Activated T-helper 17 cell treated with anti-CD3 and anti-CD28 coated beads, Interleukin-2, amount 50 U/mL, for 72 hours (primary cell): ENCODE measurements at regions not wholly inside any gene's neighbourhood (a gene's known extent, or its start where the extent isn't known, plus 50 kb on each side); places are given as distances from the start of the nearest gene placed in this dataset.

Source experiments
- ATAC-seq: fragments of 150-1000 bp; cut with Tn5 transposase; replicated peaks from 2 replicates; pipeline ENCODE4 v1.10.0; 2021; ENCODE audit warnings: mild to moderate bottlenecking, moderate library complexity
- H3K27ac Mint-ChIP-seq: one replicate; pipeline ENCODE4 v1.8.0; 2022; ENCODE audit warnings: mixed read lengths
- H3K27me3 Mint-ChIP-seq: one replicate; pipeline ENCODE4 v1.8.0; 2022; ENCODE audit warnings: mixed read lengths
- H3K36me3 Mint-ChIP-seq: one replicate; pipeline ENCODE4 v1.8.0; 2022; ENCODE audit warnings: low read depth, mild to moderate bottlenecking, mixed read lengths
- H3K4me1 Mint-ChIP-seq: one replicate; pipeline ENCODE4 v1.8.0; 2022; ENCODE audit warnings: mixed read lengths
- H3K4me3 Mint-ChIP-seq: one replicate; pipeline ENCODE4 v1.8.0; 2022; ENCODE audit warnings: mild to moderate bottlenecking, mixed read lengths
- H3K9me3 Mint-ChIP-seq: one replicate; pipeline ENCODE4 v1.8.0; 2022; ENCODE audit warnings: mixed read lengths

GRCh38 chr5:159752622-159753275, 163.5 kb upstream of the ADRA1B start:
- H3K27ac Mint-ChIP-seq, result no peak overlapping the region
- peaks cover 5% of the 10 kb centered on the region for H3K27me3 Mint-ChIP-seq
- H3K9me3 Mint-ChIP-seq, result peaks cover 8% of the 10 kb centered on the region
- no peaks in the 10 kb centered on the region for H3K4me1 Mint-ChIP-seq
- H3K4me3 Mint-ChIP-seq, result no peak overlapping the region
- H3K36me3 Mint-ChIP-seq, result no peaks in the 10 kb centered on the region
- ATAC-seq, result no peak

GRCh38 chr5:159758189-159758588, 158.1 kb upstream of the ADRA1B start:
- Mint-ChIP-seq H3K9me3 (peaks cover 4% of the 10 kb centered on the region), H3K36me3 (no peaks in the 10 kb centered on the region), H3K27ac (no peak overlapping the region)

DNA sequence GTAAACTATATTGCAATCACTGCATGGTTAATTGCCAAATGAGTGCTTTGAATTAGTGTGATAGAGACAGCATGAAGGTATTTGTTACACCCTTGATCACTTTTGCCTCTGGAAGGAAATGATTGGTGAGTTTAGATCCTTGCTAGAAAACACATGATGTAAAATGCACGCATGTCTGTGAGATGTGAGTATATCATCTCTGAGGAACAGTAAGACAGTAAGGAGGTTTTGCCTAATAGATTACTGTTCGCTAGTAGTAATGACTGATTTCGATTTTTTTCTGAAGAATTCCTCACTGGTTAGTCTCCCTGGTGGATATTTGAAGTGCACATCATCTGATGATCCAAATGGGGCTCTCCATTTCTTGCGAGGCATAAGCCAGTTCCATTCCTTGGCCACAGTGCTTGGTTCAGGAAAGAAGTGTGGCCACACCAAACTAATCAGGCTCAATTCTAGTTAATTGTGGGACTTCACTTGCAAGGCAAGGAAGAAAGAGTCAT, 156.4 kb upstream of the ADRA1B start:
- ATAC-seq, result no peak
- H3K27me3 Mint-ChIP-seq, result peaks cover 3% of the 10 kb centered on the region
- peaks cover 6% of the 10 kb centered on the region for H3K4me1 Mint-ChIP-seq
- H3K27ac Mint-ChIP-seq, result no peak overlapping the region
- H3K36me3 Mint-ChIP-seq, result no peaks in the 10 kb centered on the region
- no peak overlapping the region for H3K4me3 Mint-ChIP-seq
- H3K9me3 Mint-ChIP-seq, result no peaks in the 10 kb centered on the region

More at GRCh38 chr5:159758189-159758588, 158.1 kb upstream of the ADRA1B start:
- ATAC-seq, result no peak
- Mint-ChIP-seq H3K4me3 (no peak overlapping the region), H3K27me3 (peaks cover 9% of the 10 kb centered on the region), H3K4me1 (no peaks in the 10 kb centered on the region)

DNA sequence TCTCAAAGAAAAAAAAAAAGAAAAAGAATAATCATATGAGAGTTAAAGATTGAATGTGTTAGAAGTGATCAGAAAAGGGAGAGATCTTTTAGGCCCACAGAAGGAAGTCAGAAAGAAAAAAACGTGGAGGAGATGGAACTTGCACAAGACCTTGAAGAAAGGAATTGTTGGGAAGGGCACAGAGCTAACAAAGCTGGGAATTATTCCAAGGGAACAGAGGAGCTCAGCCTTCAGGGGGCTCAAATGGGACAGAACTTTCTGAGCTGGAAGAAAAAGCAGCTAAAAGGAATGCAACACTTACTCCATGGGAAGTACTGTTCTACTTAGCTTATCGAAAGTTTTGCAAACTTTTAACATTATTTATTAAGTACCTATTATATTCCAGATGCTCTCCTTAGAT, 153.4 kb upstream of the ADRA1B start:
- Mint-ChIP-seq H3K36me3 (no peaks in the 10 kb centered on the region), H3K27ac (no peak overlapping the region), H3K9me3 (no peaks in the 10 kb centered on the region), H3K27me3 (peaks cover 17% of the 10 kb centered on the region), H3K4me1 (peaks cover 6% of the 10 kb centered on the region), H3K4me3 (no peak overlapping the region)
- no peak for ATAC-seq

- ATAC-seq, result no peak
- H3K4me3 Mint-ChIP-seq, result no peak overlapping the region
- H3K27ac Mint-ChIP-seq, result no peak overlapping the region
- H3K9me3 Mint-ChIP-seq, result no peaks in the 10 kb centered on the region
- peaks cover 20% of the 10 kb centered on the region for H3K27me3 Mint-ChIP-seq
- peaks cover 6% of the 10 kb centered on the region for H3K4me1 Mint-ChIP-seq
- H3K36me3 Mint-ChIP-seq, result no peaks in the 10 kb centered on the region
Observed at GRCh38 chr5:159763562-159763961, 152.7 kb upstream of the ADRA1B start.

DNA sequence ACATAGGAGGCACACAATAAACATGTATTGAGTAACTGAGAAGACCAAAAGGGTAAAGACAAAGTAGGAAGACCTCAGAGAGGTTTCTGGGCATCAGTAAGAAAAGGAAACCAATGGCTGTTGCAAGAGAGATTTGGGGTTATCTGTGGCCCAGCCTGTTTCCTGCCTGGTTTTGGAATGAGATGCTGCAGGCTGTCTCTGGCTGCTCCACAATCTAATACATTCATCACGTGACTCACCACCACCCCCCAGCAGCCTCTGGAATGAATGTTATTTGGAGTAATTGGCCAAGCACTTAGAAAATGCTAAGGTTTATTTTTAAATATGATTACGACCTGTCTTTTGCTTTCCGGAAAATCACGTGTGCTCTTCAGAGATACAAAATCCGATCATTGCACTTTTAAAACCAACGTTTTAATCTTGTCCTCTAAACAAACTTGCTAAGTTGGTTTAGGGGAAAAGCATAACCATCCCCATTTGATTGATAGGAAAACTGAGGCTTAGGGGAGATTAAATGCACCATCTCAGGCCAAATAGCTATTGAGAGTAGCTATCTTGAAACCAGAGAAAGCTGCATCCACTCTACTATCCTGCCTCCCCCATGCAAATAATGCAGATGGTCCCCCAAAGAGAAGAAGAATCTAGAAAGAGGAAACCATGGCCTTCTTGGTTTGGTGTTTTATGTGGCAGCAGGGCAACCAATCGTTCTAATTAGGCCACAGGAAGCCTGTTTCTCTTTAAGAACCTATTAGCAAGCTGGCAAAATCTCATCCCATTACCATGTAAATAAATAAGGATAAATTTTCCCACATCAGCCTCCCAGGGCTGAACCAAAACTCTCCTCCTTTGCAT, 151.8 kb upstream of the ADRA1B start:
- H3K36me3 Mint-ChIP-seq, result no peaks in the 10 kb centered on the region
- ATAC-seq, result peak; percentile 42

DNA sequence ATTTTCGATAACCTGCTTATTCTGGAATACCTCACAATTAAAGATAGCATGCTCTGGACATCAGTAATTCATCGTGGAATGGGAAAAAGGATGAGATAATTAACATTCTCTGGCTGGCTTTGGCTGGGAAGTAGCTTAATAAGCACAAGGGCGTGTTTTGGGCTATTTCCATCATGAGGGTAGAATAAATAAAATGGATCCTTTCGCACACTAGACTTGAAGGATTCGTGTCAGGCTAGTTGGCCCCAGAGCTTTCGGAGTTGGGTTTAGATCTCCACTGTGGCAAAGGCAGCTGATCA, 151.2 kb upstream of the ADRA1B start:
- H3K36me3 Mint-ChIP-seq, result no peaks in the 10 kb centered on the region
- ATAC-seq, result no peak
- no peaks in the 10 kb centered on the region for H3K9me3 Mint-ChIP-seq
- H3K27me3 Mint-ChIP-seq, result peaks cover 25% of the 10 kb centered on the region
- H3K27ac Mint-ChIP-seq, result no peak overlapping the region
- no peak overlapping the region for H3K4me3 Mint-ChIP-seq
- peaks cover 6% of the 10 kb centered on the region for H3K4me1 Mint-ChIP-seq

More for the DNA sequence above, 151.8 kb upstream of the ADRA1B start:
- Mint-ChIP-seq H3K9me3 (no peaks in the 10 kb centered on the region), H3K27me3 (peaks cover 25% of the 10 kb centered on the region), H3K4me1 (peaks cover 6% of the 10 kb centered on the region), H3K27ac (no peak overlapping the region), H3K4me3 (no peak overlapping the region)

DNA sequence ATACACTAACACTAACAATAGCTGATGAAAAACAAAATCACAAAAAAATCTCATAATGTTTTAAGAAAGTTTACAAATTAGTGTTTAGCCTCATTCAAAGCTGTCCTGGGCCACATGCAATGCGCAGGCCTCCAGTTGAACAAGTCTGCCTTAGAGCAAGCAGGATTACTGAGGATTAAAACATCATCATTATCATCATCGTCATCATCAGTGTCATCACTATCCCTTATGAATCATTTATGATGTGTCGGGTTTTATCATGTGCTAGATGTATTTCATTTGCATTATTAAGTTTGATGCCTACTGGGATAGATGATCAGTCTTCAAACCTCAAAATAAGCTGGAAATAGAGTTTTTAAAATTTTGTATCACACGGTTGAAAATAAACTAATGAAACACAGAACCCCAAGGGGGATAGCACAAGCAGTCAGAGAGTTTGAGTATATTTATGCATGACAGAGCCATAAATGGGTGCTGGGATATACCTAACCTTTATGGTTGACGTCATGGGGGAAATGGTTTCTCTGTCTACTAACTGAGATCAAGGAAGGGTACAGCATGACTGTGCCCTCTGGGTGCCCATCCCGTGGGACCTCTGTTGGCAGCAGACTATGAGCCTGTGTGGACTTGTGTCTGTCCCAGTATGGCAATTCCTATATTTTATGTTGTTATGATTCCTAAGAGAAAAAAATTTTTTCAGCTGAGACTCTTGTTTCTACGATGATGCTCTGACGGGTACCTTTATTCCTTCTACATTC, 150.3 kb upstream of the ADRA1B start:
- Mint-ChIP-seq H3K36me3 (no peaks in the 10 kb centered on the region), H3K4me1 (peaks cover 6% of the 10 kb centered on the region), H3K27ac (no peak overlapping the region), H3K9me3 (no peaks in the 10 kb centered on the region), H3K4me3 (no peak overlapping the region), H3K27me3 (peaks cover 22% of the 10 kb centered on the region)
- no peak for ATAC-seq

GRCh38 chr5:159768243-159768642, 148.0 kb upstream of the ADRA1B start:
- H3K4me1 Mint-ChIP-seq, result peaks cover 12% of the 10 kb centered on the region
- no peaks in the 10 kb centered on the region for H3K9me3 Mint-ChIP-seq
- peaks cover 26% of the 10 kb centered on the region for H3K27me3 Mint-ChIP-seq
- no peak overlapping the region for H3K27ac Mint-ChIP-seq
- no peak overlapping the region for H3K4me3 Mint-ChIP-seq
- H3K36me3 Mint-ChIP-seq, result no peaks in the 10 kb centered on the region
- no peak for ATAC-seq

GRCh38 chr5:159772698-159773061, 143.6 kb upstream of the ADRA1B start:
- Mint-ChIP-seq H3K4me3 (peak overlapping the region; percentile 49), H3K4me1 (peaks cover 6% of the 10 kb centered on the region), H3K27me3 (peaks cover 37% of the 10 kb centered on the region), H3K27ac (no peak overlapping the region), H3K36me3 (no peaks in the 10 kb centered on the region), H3K9me3 (no peaks in the 10 kb centered on the region)
- no peak for ATAC-seq

GRCh38 chr5:159773062-159773924, 143.0 kb upstream of the ADRA1B start:
- no peaks in the 10 kb centered on the region for H3K9me3 Mint-ChIP-seq
- no peaks in the 10 kb centered on the region for H3K36me3 Mint-ChIP-seq
- peak overlapping the region; percentile 49 for H3K4me3 Mint-ChIP-seq
- peak overlapping the region; percentile 43 for H3K27ac Mint-ChIP-seq
- peak; percentile 94 for ATAC-seq
- H3K27me3 Mint-ChIP-seq, result peaks cover 31% of the 10 kb centered on the region
- peaks cover 6% of the 10 kb centered on the region for H3K4me1 Mint-ChIP-seq

DNA sequence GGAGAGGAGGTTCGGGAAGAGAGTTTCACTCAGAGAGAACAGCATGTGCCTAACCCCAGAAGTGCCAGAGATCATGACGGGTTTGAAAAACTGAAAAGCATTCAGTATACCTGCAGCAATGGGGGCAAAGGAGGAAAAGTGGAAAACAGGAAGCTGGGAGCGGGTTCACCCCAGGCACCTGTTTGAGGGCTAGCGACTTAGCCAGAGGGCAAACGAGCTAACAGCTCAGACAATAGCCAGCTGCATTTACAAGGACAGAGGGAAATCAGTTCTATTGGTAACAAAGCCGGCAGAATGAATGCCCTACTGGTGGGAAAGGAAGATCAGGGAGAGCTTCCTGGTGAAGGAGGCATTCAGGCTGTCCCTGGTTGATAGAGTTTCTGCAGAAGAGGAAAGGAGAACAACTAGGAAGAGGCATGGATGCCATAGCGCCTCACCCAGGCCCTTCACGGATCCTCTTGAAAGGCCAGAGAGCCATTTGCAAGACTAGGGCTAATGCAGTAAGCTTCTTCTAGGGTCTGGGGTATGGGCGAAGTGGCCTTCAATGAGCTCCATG, 141.7 kb upstream of the ADRA1B start:
- H3K4me1 Mint-ChIP-seq, result peaks cover 12% of the 10 kb centered on the region
- no peaks in the 10 kb centered on the region for H3K9me3 Mint-ChIP-seq
- peaks cover 26% of the 10 kb centered on the region for H3K27me3 Mint-ChIP-seq
- ATAC-seq, result no peak
- no peak overlapping the region for H3K4me3 Mint-ChIP-seq
- H3K36me3 Mint-ChIP-seq, result no peaks in the 10 kb centered on the region
- no peak overlapping the region for H3K27ac Mint-ChIP-seq

DNA sequence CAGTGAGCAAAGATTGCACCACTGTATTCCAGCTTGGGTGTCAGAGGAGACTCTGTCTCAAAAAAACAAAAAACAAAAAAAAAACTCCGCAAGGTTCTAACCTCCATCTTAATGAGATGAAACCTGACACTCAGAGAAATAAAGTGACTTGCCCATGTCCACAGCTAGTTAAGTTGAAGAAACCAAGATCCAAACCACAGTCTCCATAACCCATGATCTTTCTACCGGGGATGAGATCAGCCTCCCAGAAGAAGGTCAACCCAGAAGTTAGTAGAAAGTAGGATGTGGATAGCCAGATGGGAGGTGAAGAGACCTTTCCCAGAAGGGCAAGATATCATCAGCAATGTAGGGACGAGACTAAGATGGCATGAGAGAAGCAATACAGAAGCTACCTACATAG, 140.4 kb upstream of the ADRA1B start:
- Mint-ChIP-seq H3K4me3 (no peak overlapping the region), H3K9me3 (no peaks in the 10 kb centered on the region), H3K4me1 (peaks cover 12% of the 10 kb centered on the region), H3K27ac (no peak overlapping the region), H3K36me3 (no peaks in the 10 kb centered on the region), H3K27me3 (peaks cover 26% of the 10 kb centered on the region)
- ATAC-seq, result peak; percentile 15
